A549 (cell line): ENCODE measurements at regions not wholly inside any gene's neighbourhood (a gene's known extent, or its start where the extent isn't known, plus 50 kb on each side); places are given as distances from the start of the nearest gene placed in this dataset.

Experiments used
- ATAC-seq, 2 experiments: fragments of 200-7000 bp in 1 of 2; fragments of >200 bp in 1 of 2; cut with Nextera tagmentation in 1 of 2; cut with Tn5 transposase in 1 of 2; 3 replicates each; pipeline versions ENCODE4 v1.8.0 to v1.9.1; 2018 to 2020; ENCODE audit warnings: mild to moderate bottlenecking in 1 of 2, moderate library complexity in 1 of 2
- CTCF ChIA-PET: fragments of 300-600 bp; sonication (Branson Sonifier 250); formaldehyde crosslinking; extraction: SDS; loops from one replicate; lab custom pipeline; 2021; ENCODE audit warnings: antibody characterized with exemption, inconsistent platforms; lab: Yijun Ruan, JAX
- POLR2A ChIA-PET: fragments of 350-600 bp; formaldehyde crosslinking; extraction: SDS; loops from one replicate; lab custom pipeline; 2021; ENCODE audit warnings: antibody characterized with exemption, inconsistent platforms; lab: Yijun Ruan, JAX
- DNase-seq, 2 experiments: peaks; one replicate each; pipeline versions ENCODE4 v3.0.0 to v3.0.0-alpha.2; 2011 to 2016; ENCODE audit warnings: low read depth in 1 of 2, low spot score in 1 of 2
- FAIRE-seq: peaks from 2 replicates; lab custom pipeline; 2011; peaks lifted over from hg19 to GRCh38; lab: Jason Lieb, UNC
- H3K27ac ChIP-seq, 2 experiments: fragments of >200 bp; sonication (Bioruptor Twin); formaldehyde crosslinking; 3 replicates each; pipeline ENCODE4 v1.5.1; 2016 to 2017
- H3K4me1 ChIP-seq: fragments of >200 bp; sonication (Bioruptor Twin); formaldehyde crosslinking; 3 replicates; pipeline ENCODE4 v1.6.1; 2016
- H3K4me2 ChIP-seq: fragments of >200 bp; sonication (Bioruptor Twin); formaldehyde crosslinking; 3 replicates; pipeline ENCODE4 v1.6.1; 2016
- H3K4me3 ChIP-seq: fragments of >200 bp; sonication (Bioruptor Twin); formaldehyde crosslinking; 3 replicates; pipeline ENCODE4 v1.5.1; 2016
- H3K9me3 ChIP-seq: fragments of >200 bp; sonication (Bioruptor Twin); formaldehyde crosslinking; 3 replicates; pipeline ENCODE4 v1.6.1; 2016
- CHD2 ChIP-seq: fragments of 150-350 bp; IDR thresholded peaks from 2 replicates; pipeline ENCODE4 v1.6.1; 2014; ENCODE audit warnings: low read length; ENCODE audit not compliant: partially characterized antibody
- CHD4 ChIP-seq: fragments of 200-600 bp; sonication (generic); IDR thresholded peaks from 2 replicates; pipeline ENCODE4 v1.6.1; 2016; ENCODE audit warnings: antibody characterized with exemption, mild to moderate bottlenecking, borderline replicate concordance
- E2F6 ChIP-seq: IDR thresholded peaks from 2 replicates; pipeline ENCODE4 v1.6.1; 2012; ENCODE audit warnings: low read depth, borderline replicate concordance
- FOSB ChIP-seq: fragments of 250-450 bp; sonication (Bioruptor Pico); IDR thresholded peaks from 2 replicates; pipeline ENCODE4 v1.5.0; 2020; ENCODE audit warnings: mild to moderate bottlenecking, moderate library complexity
- GATA3 ChIP-seq: IDR thresholded peaks from 2 replicates; pipeline ENCODE4 v1.6.1; 2012; ENCODE audit warnings: borderline replicate concordance
- HOXB5 ChIP-seq: fragments of 250-450 bp; sonication (Bioruptor Pico); IDR thresholded peaks from 2 replicates; pipeline ENCODE4 v1.5.0; 2020; ENCODE audit warnings: mild to moderate bottlenecking, moderate library complexity
- JUN ChIP-seq, 2 experiments: fragments of >200 bp; sonication (Bioruptor Twin); formaldehyde crosslinking; IDR thresholded peaks; 2 replicates in 1 of 2; 3 replicates in 1 of 2; pipeline ENCODE4 v1.6.1; 2016 to 2017
- JUNB ChIP-seq: fragments of >200 bp; sonication (Bioruptor Twin); formaldehyde crosslinking; IDR thresholded peaks from 2 replicates; pipeline ENCODE4 v1.6.1; 2016
- KDM1A ChIP-seq: fragments of 200-600 bp; sonication (generic); IDR thresholded peaks from 2 replicates; pipeline ENCODE4 v1.6.1; 2016; ENCODE audit warnings: low read depth, mild to moderate bottlenecking
- MAFK ChIP-seq: fragments of 450-650 bp; IDR thresholded peaks from 2 replicates; pipeline ENCODE4 v1.6.1; 2014; ENCODE audit not compliant: partially characterized antibody
- NFE2L2 ChIP-seq: fragments of 150-350 bp; conservative IDR thresholded peaks from 2 replicates; pipeline ENCODE4 v1.6.1; 2014; ENCODE audit warnings: low read length
- NPAS2 ChIP-seq: fragments of 250-450 bp; sonication (Bioruptor Pico); IDR thresholded peaks from 2 replicates; pipeline ENCODE4 v1.8.0; 2022; ENCODE audit warnings: mild to moderate bottlenecking, moderate library complexity, borderline replicate concordance
- PHF8 ChIP-seq: fragments of 200-600 bp; sonication (generic); IDR thresholded peaks from 2 replicates; pipeline ENCODE4 v1.6.1; 2016; ENCODE audit warnings: low read depth, mild to moderate bottlenecking, antibody characterized with exemption, moderate library complexity, borderline replicate concordance
- RFX5 ChIP-seq: fragments of 450-650 bp; IDR thresholded peaks from 2 replicates; pipeline ENCODE4 v1.7.1; 2014; ENCODE audit warnings: antibody characterized with exemption, mild to moderate bottlenecking, moderate library complexity
- RNF2 ChIP-seq: fragments of 200-600 bp; sonication (generic); IDR thresholded peaks from 2 replicates; pipeline ENCODE4 v1.6.1; 2016; ENCODE audit warnings: low read depth, mild to moderate bottlenecking, antibody characterized with exemption, moderate library complexity, borderline replicate concordance
- TFCP2L1 ChIP-seq: fragments of 250-450 bp; sonication (Bioruptor Pico); IDR thresholded peaks from 2 replicates; pipeline ENCODE4 v1.5.0; 2021; ENCODE audit warnings: mild to moderate bottlenecking
- TP53 ChIP-seq: fragments of 250-450 bp; sonication (Bioruptor Pico); IDR thresholded peaks from 2 replicates; pipeline ENCODE4 v1.5.0; 2021; ENCODE audit warnings: mild to moderate bottlenecking, moderate library complexity
- USF2 ChIP-seq: fragments of 450-650 bp; IDR thresholded peaks from 2 replicates; pipeline ENCODE4 v1.6.1; 2014; ENCODE audit warnings: antibody characterized with exemption
- ZC3H11A ChIP-seq: fragments of 450-650 bp; IDR thresholded peaks from 2 replicates; pipeline ENCODE4 v1.6.1; 2014; ENCODE audit warnings: antibody characterized with exemption, mild to moderate bottlenecking
- ZSCAN20 ChIP-seq: fragments of 250-450 bp; sonication (Bioruptor Pico); IDR thresholded peaks from 2 replicates; pipeline ENCODE4 v1.8.0; 2022; ENCODE audit warnings: mild to moderate bottlenecking, moderate library complexity
- WGBS: methylation state at CpG from one replicate; pipeline ENCODE4 v1.1.6; 2017; ENCODE audit errors: missing lambda C conversion rate; 5-methylcytosine and 5-hydroxymethylcytosine counted together
- TF ChIP-seq, protein P1 (sequence below): fragments of >200 bp; sonication (Bioruptor Twin); formaldehyde crosslinking; IDR thresholded peaks from 3 replicates; pipeline ENCODE4 v1.6.1; 2016
- TF ChIP-seq, protein P2 (sequence below): fragments of 150-350 bp; IDR thresholded peaks from 2 replicates; pipeline ENCODE4 v1.6.1; 2014; ENCODE audit warnings: low read depth, mild to moderate bottlenecking, low read length
- TF ChIP-seq, protein P3 (sequence below): fragments of 250-450 bp; sonication (Bioruptor Pico); IDR thresholded peaks from 2 replicates; pipeline ENCODE4 v1.5.0; 2020; ENCODE audit warnings: low read depth, mild to moderate bottlenecking, moderate library complexity

DNA sequence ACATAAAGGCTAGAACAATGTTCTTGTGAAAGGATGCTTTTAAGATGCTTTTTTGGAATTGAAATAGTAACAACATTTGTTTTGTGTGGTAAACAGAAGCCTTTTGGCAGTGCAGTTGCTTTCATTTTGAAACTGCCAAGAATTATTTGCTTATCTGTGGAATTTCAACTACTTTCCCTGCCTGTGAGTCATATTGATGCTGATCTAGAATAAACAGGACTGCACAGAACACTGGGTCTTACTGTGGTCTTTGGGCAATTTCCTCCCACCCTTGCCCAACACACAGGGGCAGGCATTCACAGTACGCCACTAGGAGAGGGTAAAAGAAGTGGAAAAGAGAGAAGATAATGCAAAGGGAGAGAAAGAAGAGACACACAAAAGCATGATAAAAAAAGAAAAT, 483.7 kb downstream of the ELAVL2 start (continued):
- TF ChIP-seq CHD4 (no peak), JUNB (no peak), NFE2L2 (no peak), NPAS2 (no peak), KDM1A (no peak), ZSCAN20 (CRISPR knock-in tag) (no peak), HOXB5 (CRISPR knock-in tag) (no peak)
- TF ChIP-seq, protein P1, sequence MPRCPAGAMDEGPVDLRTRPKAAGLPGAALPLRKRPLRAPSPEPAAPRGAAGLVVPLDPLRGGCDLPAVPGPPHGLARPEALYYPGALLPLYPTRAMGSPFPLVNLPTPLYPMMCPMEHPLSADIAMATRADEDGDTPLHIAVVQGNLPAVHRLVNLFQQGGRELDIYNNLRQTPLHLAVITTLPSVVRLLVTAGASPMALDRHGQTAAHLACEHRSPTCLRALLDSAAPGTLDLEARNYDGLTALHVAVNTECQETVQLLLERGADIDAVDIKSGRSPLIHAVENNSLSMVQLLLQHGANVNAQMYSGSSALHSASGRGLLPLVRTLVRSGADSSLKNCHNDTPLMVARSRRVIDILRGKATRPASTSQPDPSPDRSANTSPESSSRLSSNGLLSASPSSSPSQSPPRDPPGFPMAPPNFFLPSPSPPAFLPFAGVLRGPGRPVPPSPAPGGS: no peak
- TF ChIP-seq, all 56 proteins: peak for 0

GRCh38 chr9:23343226-23343625, 482.8 kb downstream of the ELAVL2 start:
- no peak overlapping the region for H3K4me2 ChIP-seq
- 0% methylated on average over 1 of the region's 1 CpG for whole genome bisulfite sequencing
- ATAC-seq (no peak), DNase-seq (no peak), FAIRE-seq (no peak)
- TF ChIP-seq, protein P2, sequence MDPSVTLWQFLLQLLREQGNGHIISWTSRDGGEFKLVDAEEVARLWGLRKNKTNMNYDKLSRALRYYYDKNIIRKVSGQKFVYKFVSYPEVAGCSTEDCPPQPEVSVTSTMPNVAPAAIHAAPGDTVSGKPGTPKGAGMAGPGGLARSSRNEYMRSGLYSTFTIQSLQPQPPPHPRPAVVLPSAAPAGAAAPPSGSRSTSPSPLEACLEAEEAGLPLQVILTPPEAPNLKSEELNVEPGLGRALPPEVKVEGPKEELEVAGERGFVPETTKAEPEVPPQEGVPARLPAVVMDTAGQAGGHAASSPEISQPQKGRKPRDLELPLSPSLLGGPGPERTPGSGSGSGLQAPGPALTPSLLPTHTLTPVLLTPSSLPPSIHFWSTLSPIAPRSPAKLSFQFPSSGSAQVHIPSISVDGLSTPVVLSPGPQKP: no peak
- TF ChIP-seq TP53 (CRISPR knock-in tag) (no peak), KDM1A (no peak), GATA3 (no peak), ZC3H11A (no peak), E2F6 (no peak), TFCP2L1 (CRISPR knock-in tag) (no peak), PHF8 (no peak), FOSB (no peak), USF2 (no peak), MAFK (no peak), JUNB (no peak), CHD2 (no peak), RFX5 (no peak), RNF2 (no peak)
- POLR2A ChIA-PET: no interaction called here
- no peaks in the 10 kb centered on the region for H3K4me1 ChIP-seq
- H3K4me3 ChIP-seq: no peak overlapping the region
- H3K27ac ChIP-seq: no peak overlapping the region
- CTCF ChIA-PET: no interaction called here
- no peaks in the 10 kb centered on the region for H3K9me3 ChIP-seq

DNA sequence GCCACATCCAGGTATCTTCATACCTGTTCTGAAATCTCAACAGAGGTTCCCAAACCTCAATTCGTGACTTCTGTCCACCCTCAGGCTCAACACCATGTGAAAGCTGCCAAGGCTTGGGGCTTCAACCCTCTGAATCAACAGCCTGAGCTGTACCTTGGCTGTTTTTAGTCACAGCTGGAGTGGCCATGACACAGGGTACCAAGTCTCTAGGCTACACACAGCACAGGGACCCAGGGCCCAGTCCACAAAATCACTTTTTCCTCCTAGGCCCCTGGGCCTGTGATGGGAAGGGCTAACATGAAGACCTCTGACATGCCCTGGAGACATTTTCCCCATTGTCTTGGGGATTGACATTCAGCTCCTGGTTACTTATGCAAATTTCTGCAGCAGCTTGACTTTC, 464.9 kb downstream of the ELAVL2 start:
- WGBS: 0% methylated on average over 1 of the region's 1 CpG
- CTCF ChIA-PET: interaction anchor here (1.4 kb wide), 1 partner anchor 17 kb away, joined by 5 read pairs; no protein-coding TSS in a partner anchor
- Histone ChIP-seq H3K4me3 (no peak overlapping the region), H3K27ac (no peak overlapping the region), H3K4me1 (no peaks in the 10 kb centered on the region), H3K9me3 (no peaks in the 10 kb centered on the region), H3K4me2 (no peak overlapping the region)
- TF ChIP-seq, protein P3, sequence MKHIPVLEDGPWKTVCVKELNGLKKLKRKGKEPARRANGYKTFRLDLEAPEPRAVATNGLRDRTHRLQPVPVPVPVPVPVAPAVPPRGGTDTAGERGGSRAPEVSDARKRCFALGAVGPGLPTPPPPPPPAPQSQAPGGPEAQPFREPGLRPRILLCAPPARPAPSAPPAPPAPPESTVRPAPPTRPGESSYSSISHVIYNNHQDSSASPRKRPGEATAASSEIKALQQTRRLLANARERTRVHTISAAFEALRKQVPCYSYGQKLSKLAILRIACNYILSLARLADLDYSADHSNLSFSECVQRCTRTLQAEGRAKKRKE: no peak
- TF ChIP-seq JUN (IDR thresholded peaks at IDR 0.05) (no peak), NPAS2 (no peak)
- FAIRE-seq (no peak), DNase-seq (no peak), ATAC-seq (no peak)
- POLR2A ChIA-PET: no interaction called here
